K562 (cell line): ENCODE measurements at regions not wholly inside any gene's neighbourhood (a gene's known extent, or its start where the extent isn't known, plus 50 kb on each side); places are given as distances from the start of the nearest gene placed in this dataset.

Experiments
- ATAC-seq: fragments of 200-7000 bp; cut with Tn5 transposase; 3 replicates; pipeline ENCODE4 v1.9.1; 2020; ENCODE audit warnings: moderate library complexity
- BruUV-seq: library from RNA; stranded (reverse); fragments of 400-500 nt; replicated peaks from 2 replicates; lab custom pipeline; 2021; lab: Mats Ljungman, UMichigan
- CTCF ChIA-PET: fragments of 300-600 bp; formaldehyde crosslinking; extraction: SDS; loops from one replicate; lab custom pipeline; 2021; ENCODE audit warnings: low intra/inter-chr PET ratio; lab: Yijun Ruan, JAX
- POLR2A ChIA-PET: fragments of 300-600, 350-650 bp; sonication (Branson Sonifier 250); formaldehyde crosslinking; extraction: SDS; loops from one replicate; lab custom pipeline; 2021; ENCODE audit warnings: antibody characterized with exemption, inconsistent platforms; lab: Yijun Ruan, JAX
- DNase-seq, 4 experiments: peaks; one replicate each; pipeline versions ENCODE4 v3.0.0 to v3.0.0-alpha.2; 2011 to 2018; ENCODE audit warnings: low spot score in 3 of 4, mixed read lengths in 3 of 4; ENCODE audit errors: extremely low read depth in 1 of 4
- FAIRE-seq: peaks from 2 replicates; lab custom pipeline; 2011; peaks lifted over from hg19 to GRCh38; lab: Jason Lieb, UNC
- H2AFZ ChIP-seq: 2 replicates; pipeline ENCODE4 v1.6.0; 2011; ENCODE audit warnings: low read depth, low read length, control low read depth, inconsistent platforms
- H3K27ac ChIP-seq: fragments of 200-600 bp; 3 replicates; pipeline ENCODE4 v1.8.0; 2011; ENCODE audit warnings: low read depth, mild to moderate bottlenecking, control low read depth, inconsistent platforms, low read length, moderate library complexity, mixed read lengths; ENCODE audit errors: extremely low read depth
- H3K27me3 ChIP-seq, 2 experiments: fragments of 300-600 bp in 1 of 2; 2 replicates in 1 of 2; 3 replicates in 1 of 2; pipeline versions ENCODE4 v1.6.0 to v1.8.0; 2011; ENCODE audit warnings: inconsistent platforms in 2 of 2, low read length in 2 of 2, mild to moderate bottlenecking in 1 of 2, mixed read lengths in 1 of 2, moderate library complexity in 1 of 2; ENCODE audit not compliant: control insufficient read depth in 2 of 2, insufficient read depth in 2 of 2
- H3K36me3 ChIP-seq: fragments of 300-600 bp; 3 replicates; pipeline ENCODE4 v1.8.0; 2011; ENCODE audit warnings: mild to moderate bottlenecking, low read length, inconsistent platforms; ENCODE audit not compliant: control insufficient read depth, insufficient read depth
- H3K4me1 ChIP-seq, 2 experiments: fragments of 200-600 bp in 1 of 2; replicated peaks in 1 of 2; 2 replicates in 1 of 2; 3 replicates in 1 of 2; pipeline versions ENCODE4 v1.5.1 to v1.8.0; 2011; ENCODE audit warnings: inconsistent platforms in 2 of 2, low read length in 2 of 2, mild to moderate bottlenecking in 1 of 2, mixed read lengths in 1 of 2, moderate library complexity in 1 of 2; ENCODE audit not compliant: control insufficient read depth in 2 of 2, insufficient read depth in 2 of 2
- H3K4me2 ChIP-seq: 2 replicates; pipeline ENCODE4 v1.6.1; 2011; ENCODE audit warnings: low read length, control low read depth, inconsistent platforms, mixed read lengths; ENCODE audit not compliant: insufficient read depth
- H3K4me3 ChIP-seq: fragments of 200-600 bp; sonication (generic), shearing (Covaris generic); 2 replicates; pipeline ENCODE4 v1.5.1; 2016; ENCODE audit warnings: control low read depth, inconsistent platforms
- H3K79me2 ChIP-seq: fragments of 200-600 bp; 3 replicates; pipeline ENCODE4 v1.8.0; 2011; ENCODE audit warnings: low read length, inconsistent platforms; ENCODE audit not compliant: control insufficient read depth, insufficient read depth
- H3K9ac ChIP-seq, 2 experiments: 2 replicates each; pipeline versions ENCODE4 v1.6.0 to v1.6.1; 2011; ENCODE audit warnings: low read depth in 2 of 2, low read length in 2 of 2, control low read depth in 1 of 2, inconsistent platforms in 1 of 2, mild to moderate bottlenecking in 1 of 2, mixed read lengths in 1 of 2; ENCODE audit not compliant: insufficient read depth in 1 of 2
- H3K9me1 ChIP-seq: one replicate; pipeline ENCODE4 v1.6.0; 2011; ENCODE audit warnings: inconsistent platforms, mild to moderate bottlenecking, low read length, moderate library complexity; ENCODE audit not compliant: control insufficient read depth, insufficient read depth
- H3K9me3 ChIP-seq: replicated peaks from 2 replicates; pipeline ENCODE4 v1.5.1; 2011; ENCODE audit warnings: low read depth, low read length, inconsistent platforms; ENCODE audit not compliant: control insufficient read depth, insufficient read depth
- H4K20me1 ChIP-seq: replicated peaks from 2 replicates; pipeline ENCODE4 v1.6.1; 2011; ENCODE audit warnings: low read length, inconsistent platforms, mixed read lengths; ENCODE audit not compliant: control insufficient read depth, insufficient read depth
- BCL6 ChIP-seq: fragments of 250-450 bp; sonication (Bioruptor Pico); IDR thresholded peaks from 2 replicates; pipeline ENCODE4 v1.4.0; 2020
- CBX5 ChIP-seq: IDR thresholded peaks from 2 replicates; pipeline ENCODE4 v1.6.1; 2014; ENCODE audit warnings: low read depth, borderline replicate concordance
- FUS ChIP-seq: fragments of 200-400 bp; formaldehyde crosslinking; optimal IDR thresholded peaks from 2 replicates; pipeline ENCODE3; 2017; ENCODE audit warnings: low read depth, low read length
- MCM2 ChIP-seq: fragments of 450-650 bp; IDR thresholded peaks from 2 replicates; pipeline ENCODE4 v1.6.1; 2017; ENCODE audit warnings: low read depth, mild to moderate bottlenecking
- MYBL2 ChIP-seq, 2 experiments: fragments of 450-650 bp in 1 of 2; sonication (generic) in 1 of 2; formaldehyde crosslinking in 1 of 2; IDR thresholded peaks; 2 replicates each; pipeline versions ENCODE4 v1.6.1 to v1.8.1; 2017 to 2022; ENCODE audit warnings: borderline replicate concordance in 1 of 2, inconsistent platforms in 1 of 2, low read depth in 1 of 2, mild to moderate bottlenecking in 1 of 2, missing genetic modification reagents in 1 of 2, moderate library complexity in 1 of 2
- MYNN ChIP-seq, 2 experiments: sonication (generic); formaldehyde crosslinking in 1 of 2; IDR thresholded peaks; 2 replicates each; pipeline versions ENCODE4 v1.5.0 to v1.6.1; 2016 to 2020; ENCODE audit warnings: antibody characterized with exemption in 1 of 2, missing genetic modification reagents in 1 of 2
- PTTG1 ChIP-seq: fragments of 450-650 bp; IDR thresholded peaks from 2 replicates; pipeline ENCODE4 v1.6.1; 2016; ENCODE audit warnings: low read depth, mild to moderate bottlenecking, missing genetic modification characterization, missing compliant biosample characterization
- XRCC5 ChIP-seq: fragments of 200-400 bp; formaldehyde crosslinking; IDR thresholded peaks from 2 replicates; pipeline ENCODE4 v1.6.1; 2017; ENCODE audit warnings: low read depth, mild to moderate bottlenecking, low read length
- ZBTB34 ChIP-seq: fragments of 250-450 bp; sonication (Bioruptor Pico); IDR thresholded peaks from 2 replicates; pipeline ENCODE4 v1.8.0; 2021; ENCODE audit warnings: mild to moderate bottlenecking, moderate library complexity
- ZFPM2 ChIP-seq: fragments of 250-450 bp; sonication (Bioruptor Pico); IDR thresholded peaks from 2 replicates; pipeline ENCODE4 v1.5.1; 2022; ENCODE audit warnings: mild to moderate bottlenecking
- WGBS: fragments of 100-300 bp; shearing (Covaris generic); methylation state at CpG from one replicate; pipeline ENCODE4 v1.1.6; 2016; ENCODE audit warnings: low coverage, mixed read lengths; ENCODE audit not compliant: insufficient coverage; ENCODE audit errors: missing lambda C conversion rate; 5-methylcytosine and 5-hydroxymethylcytosine counted together
- in situ Hi-C: fragments of 300-500 bp; cut with MboI; formaldehyde crosslinking; loops from 4 replicates; pipeline ENCODE4 v1.15.0; 2018; ENCODE audit warnings: inconsistent platforms, mixed read lengths
- intact Hi-C: fragments of 100-400 bp; cut with micrococcal nuclease; formaldehyde crosslinking; loops from 2 replicates; pipeline ENCODE4 v1.14.2; 2022
- TF ChIP-seq, protein P1 (sequence below): fragments of 250-450 bp; sonication (Bioruptor Pico); IDR thresholded peaks from 2 replicates; pipeline ENCODE4 v1.4.0; 2020; ENCODE audit warnings: mild to moderate bottlenecking, moderate library complexity, borderline replicate concordance

- ATAC-seq, result no peak
- no TSS peak for BruUV-seq
- Histone ChIP-seq H3K9me1 (no peaks in the 10 kb centered on the region), H3K4me2 (no peak overlapping the region), H3K4me1 (no peaks in the 10 kb centered on the region), H4K20me1 (no peaks in the 10 kb centered on the region)
- no peak for TF ChIP-seq ZBTB34
- TF ChIP-seq MYNN (IDR thresholded peaks at IDR 0.05), result no peak
- no peak for TF ChIP-seq MYNN (CRISPR knock-in tag; IDR thresholded peaks at IDR 0.05)
- no peak for TF ChIP-seq MYBL2 (IDR thresholded peaks at IDR 0.05; ENCODE audit: low read depth)
- TF ChIP-seq MYBL2 (CRISPR knock-in tag; IDR thresholded peaks at IDR 0.05; ENCODE audit: borderline replicate concordance), result no peak
- TF ChIP-seq PTTG1 (tag), result no peak
- TF ChIP-seq BCL6 (CRISPR knock-in tag), result no peak
- TF ChIP-seq XRCC5, result no peak
- TF ChIP-seq, protein P1, sequence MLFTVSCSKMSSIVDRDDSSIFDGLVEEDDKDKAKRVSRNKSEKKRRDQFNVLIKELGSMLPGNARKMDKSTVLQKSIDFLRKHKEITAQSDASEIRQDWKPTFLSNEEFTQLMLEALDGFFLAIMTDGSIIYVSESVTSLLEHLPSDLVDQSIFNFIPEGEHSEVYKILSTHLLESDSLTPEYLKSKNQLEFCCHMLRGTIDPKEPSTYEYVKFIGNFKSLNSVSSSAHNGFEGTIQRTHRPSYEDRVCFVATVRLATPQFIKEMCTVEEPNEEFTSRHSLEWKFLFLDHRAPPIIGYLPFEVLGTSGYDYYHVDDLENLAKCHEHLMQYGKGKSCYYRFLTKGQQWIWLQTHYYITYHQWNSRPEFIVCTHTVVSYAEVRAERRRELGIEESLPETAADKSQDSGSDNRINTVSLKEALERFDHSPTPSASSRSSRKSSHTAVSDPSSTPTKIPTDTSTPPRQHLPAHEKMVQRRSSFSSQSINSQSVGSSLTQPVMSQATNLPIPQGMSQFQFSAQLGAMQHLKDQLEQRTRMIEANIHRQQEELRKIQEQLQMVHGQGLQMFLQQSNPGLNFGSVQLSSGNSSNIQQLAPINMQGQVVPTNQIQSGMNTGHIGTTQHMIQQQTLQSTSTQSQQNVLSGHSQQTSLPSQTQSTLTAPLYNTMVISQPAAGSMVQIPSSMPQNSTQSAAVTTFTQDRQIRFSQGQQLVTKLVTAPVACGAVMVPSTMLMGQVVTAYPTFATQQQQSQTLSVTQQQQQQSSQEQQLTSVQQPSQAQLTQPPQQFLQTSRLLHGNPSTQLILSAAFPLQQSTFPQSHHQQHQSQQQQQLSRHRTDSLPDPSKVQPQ, result no peak
- TF ChIP-seq MCM2, result no peak
- no peak for TF ChIP-seq CBX5
- no peak for TF ChIP-seq ZFPM2 (CRISPR knock-in tag)
- TF ChIP-seq FUS, result no peak
- TF ChIP-seq, all 486 proteins: peak for 0
- no peaks in the 10 kb centered on the region for H3K27me3 ChIP-seq
- ChIA-PET CTCF (no interaction called here), POLR2A (no interaction called here)
- no peaks in the 10 kb centered on the region for H3K36me3 ChIP-seq
- no peaks in the 10 kb centered on the region for H3K9me3 ChIP-seq
- in situ Hi-C loops, result no loop called here
- H3K27ac ChIP-seq, result no peak overlapping the region
- no peak for FAIRE-seq
- 0% methylated on average over 4 of the region's 5 CpGs for WGBS
- no peak overlapping the region for H3K4me3 ChIP-seq
- H3K79me2 ChIP-seq, result no peaks in the 10 kb centered on the region
- intact Hi-C loops, result no loop called here
- DNase-seq, result no peak
- no peak overlapping the region for H2AFZ ChIP-seq
- H3K9ac ChIP-seq, result no peak overlapping the region
These were observed 150.2 kb upstream of the TRPM3 start for GRCh38 chr9:71271602-71272001.
